AG10803 (cell line): ENCODE measurements at regions not wholly inside any gene's neighbourhood (a gene's known extent, or its start where the extent isn't known, plus 50 kb on each side); places are given as distances from the start of the nearest gene placed in this dataset.

Source experiments
- DNase-seq: peaks from one replicate; pipeline ENCODE4 v3.0.0; 2010; ENCODE audit warnings: low read depth
- H3K4me3 ChIP-seq: 2 replicates; pipeline ENCODE4 v1.5.1; 2011; ENCODE audit warnings: mild to moderate bottlenecking, low read length, control low read depth
- CTCF ChIP-seq: conservative IDR thresholded peaks from 2 replicates; pipeline ENCODE4 v1.5.1; 2011; ENCODE audit warnings: mild to moderate bottlenecking, low read length, control low read depth, inconsistent platforms

GRCh38 chr13:85724546-85725432 lies 74.4 kb downstream of the SLITRK6 start:
- no peak for DNase-seq
- no peak overlapping the region for H3K4me3 ChIP-seq
- TF ChIP-seq CTCF = no peak

- TF ChIP-seq CTCF = no peak
- no peak overlapping the region for H3K4me3 ChIP-seq
- DNase-seq = no peak
Measured at GRCh38 chr13:85719749-85720148, 79.5 kb downstream of the SLITRK6 start.

- no peak overlapping the region for H3K4me3 ChIP-seq
- DNase-seq = no peak
- TF ChIP-seq CTCF = no peak
Measured at GRCh38 chr13:85717921-85718320, 81.3 kb downstream of the SLITRK6 start.

DNA sequence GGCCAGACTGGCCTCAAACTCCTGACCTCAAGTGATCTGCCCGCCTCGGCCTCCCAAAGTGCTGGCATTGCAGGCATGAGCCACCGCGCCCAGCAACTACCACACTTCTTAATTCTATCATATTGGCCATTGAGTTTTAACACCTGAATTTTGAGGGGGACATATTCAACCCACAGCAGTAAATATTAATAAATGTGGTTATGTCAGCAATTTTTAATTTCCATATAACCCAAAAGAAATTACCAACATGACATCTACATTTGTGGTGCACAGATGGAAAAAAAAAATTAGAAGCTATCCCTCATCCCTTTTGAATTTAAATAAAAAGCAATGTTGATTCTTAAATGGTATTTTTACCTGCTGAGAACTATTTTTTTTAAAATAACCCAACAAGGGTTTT lies 88.7 kb downstream of the SLITRK6 start:
- no peak for TF ChIP-seq CTCF
- no peak overlapping the region for H3K4me3 ChIP-seq
- no peak for DNase-seq

- DNase-seq = no peak
- TF ChIP-seq CTCF = no peak
- H3K4me3 ChIP-seq = no peak overlapping the region
Measured at GRCh38 chr13:85709721-85710120, 89.5 kb downstream of the SLITRK6 start.

DNA sequence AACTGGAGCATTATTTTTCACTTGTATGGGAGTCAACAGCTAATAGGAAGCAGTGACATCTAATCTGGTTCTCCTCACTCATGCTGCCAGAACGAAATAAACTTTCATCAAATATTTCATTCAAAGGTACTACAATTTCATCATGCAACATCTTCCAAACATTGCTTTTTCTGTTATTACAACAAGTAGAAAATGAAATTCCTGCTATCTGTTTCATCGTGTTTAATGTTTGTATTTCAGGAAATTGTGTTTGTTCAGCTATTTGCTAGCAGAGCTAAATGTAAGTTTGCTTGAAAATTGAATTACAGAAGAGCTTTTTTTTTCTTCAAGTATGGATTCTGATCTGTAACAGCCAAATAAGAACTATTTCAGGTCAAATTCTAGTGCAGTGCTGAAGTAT lies 90.1 kb downstream of the SLITRK6 start:
- no peak overlapping the region for H3K4me3 ChIP-seq
- no peak for TF ChIP-seq CTCF
- DNase-seq = no peak

DNA sequence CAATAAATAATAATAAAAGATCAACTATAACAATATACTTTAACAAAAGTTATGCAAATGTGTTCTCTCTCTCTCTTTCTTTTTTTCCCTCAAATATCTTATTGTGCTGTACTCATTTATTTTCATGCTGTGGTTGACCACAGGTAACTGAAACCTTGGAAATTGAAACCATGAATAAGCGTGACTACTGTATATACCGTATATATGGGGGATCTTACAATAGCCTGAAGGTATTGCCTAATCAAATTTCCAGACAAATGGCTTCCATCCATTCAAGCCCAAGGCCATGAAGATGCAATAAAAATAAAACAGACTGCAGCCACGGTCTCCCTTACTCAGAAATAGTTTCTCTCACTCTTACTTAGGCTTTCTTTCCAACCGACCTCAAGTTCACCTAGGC lies 98.3 kb downstream of the SLITRK6 start:
- no peak for TF ChIP-seq CTCF
- no peak for DNase-seq
- no peak overlapping the region for H3K4me3 ChIP-seq
